Heart left ventricle (tissue), 16 donors: ENCODE measurements at regions not wholly inside any gene's neighbourhood (a gene's known extent, or its start where the extent isn't known, plus 50 kb on each side); places are given as distances from the start of the nearest gene placed in this dataset.

Experiments
- ATAC-seq, 4 donors: fragments of 200-7000 bp; cut with Tn5 transposase; one replicate each; pipeline ENCODE4 v1.9.1; 2020 to 2022; ENCODE audit warnings: moderate library complexity in 4 of 4, mild to moderate bottlenecking in 3 of 4, moderate number of reproducible peaks in 1 of 4
- DNase-seq, 5 donors: peaks; one replicate each; pipeline ENCODE4 v3.0.0-alpha.2; 2020
- H3K27ac ChIP-seq, 12 donors: fragments of 200-600 bp; sonication (generic) in 4 of 12; one replicate each; pipeline versions ENCODE4 v1.5.0 to v1.8.0; 2016 to 2022; ENCODE audit warnings: mild to moderate bottlenecking in 2 of 12
- H3K27me3 ChIP-seq, 9 donors: fragments of 200-600 bp; sonication (generic) in 2 of 9; one replicate each; pipeline versions ENCODE4 v1.5.1 to v1.8.0; 2016 to 2022; ENCODE audit warnings: mild to moderate bottlenecking in 3 of 9
- H3K36me3 ChIP-seq, 9 donors: fragments of 200-600 bp; sonication (generic) in 2 of 9; one replicate each; pipeline versions ENCODE4 v1.5.0 to v1.8.0; 2018 to 2022; ENCODE audit warnings: mild to moderate bottlenecking in 2 of 9
- H3K4me1 ChIP-seq, 12 donors: fragments of 200-600 bp; sonication (generic) in 4 of 12; one replicate each; pipeline versions ENCODE4 v1.5.0 to v1.8.0; 2016 to 2022; ENCODE audit warnings: mild to moderate bottlenecking in 3 of 12
- H3K4me3 ChIP-seq, 12 donors: fragments of 200-600 bp; sonication (generic) in 4 of 12; one replicate each; pipeline versions ENCODE4 v1.5.0 to v1.8.0; 2017 to 2022; ENCODE audit warnings: mild to moderate bottlenecking in 9 of 12, moderate library complexity in 4 of 12
- H3K9me3 ChIP-seq, 12 donors: fragments of 200-600 bp; sonication (generic) in 4 of 12; one replicate each; pipeline versions ENCODE4 v1.5.0 to v1.8.0; 2016 to 2022; ENCODE audit warnings: mild to moderate bottlenecking in 1 of 12
- CTCF ChIP-seq, 12 donors: fragments of 200-600 bp; sonication (generic) in 4 of 12; IDR thresholded peaks; one replicate each; pipeline versions ENCODE4 v1.5.0 to v1.8.0; 2018 to 2022; ENCODE audit warnings: antibody characterized with exemption in 12 of 12, mild to moderate bottlenecking in 5 of 12
- POLR2A ChIP-seq, 2 donors: fragments of 450-650 bp; IDR thresholded peaks; one replicate each; pipeline ENCODE4 v1.6.1; 2017; ENCODE audit warnings: antibody characterized with exemption in 2 of 2, mild to moderate bottlenecking in 2 of 2, moderate library complexity in 2 of 2
- WGBS, 4 donors: extraction: QIAGEN DNeasy Blood & Tissue Kit in 2 of 4; methylation state at CpG; one replicate each; pipeline versions ENCODE4 v1.1.5 to v1.1.7; 2013 to 2018; 5-methylcytosine and 5-hydroxymethylcytosine counted together
- intact Hi-C, 10 donors: fragments of 100-400 bp; cut with DNase I; formaldehyde crosslinking; loops; one replicate each; pipeline versions ENCODE4 v1.11.1 to v1.14.2; 2022
- donor health status: ischemic (EF 13 %, LVEDD 7.1; RV severe dilation, severe dysfunction).
- donor health status: healthy with polysubstance abuse.
- donor health status: DM: no; HTN: yes; CAD: no.
- donor health status: DM: no; HTN: no; CAD: no.
- donor health status: ischemic (EF 25% LVEDD 6.9; RV normal size, moderate dysfunction).
- donor health status: ischemic (EF 25% LVEDD 5.7; RV mildly dilated, moderate dysfunction).
- donor health status: healthy.
- donor health status: DM: yes; HTN: yes; CAD: no.
- donor health status: ischemic (EF 35%, LVEDD 5.7; RV mildly dilated, moderate dysfunction).
- donor health status: nonischemic (EF 11% LVEDD 7.7; RV severe dilation, severe dysfunction).
- donor health status: DM: yes; HTN: yes; CAD: no.
- donor health status: PGD.
- donor health status: ischemic (EF 29% LVEDD 5.4; RV normal size, mild dysfunction).
- donor health status: nonischemic (EF 23%, LVEDD 6.1; RV moderate dilation, normal function).

- Histone ChIP-seq H3K4me1 (peaks cover 0 to 5% (median 0%) of the 10 kb centered on the region in 12 donors), H3K36me3 (no peaks in the 10 kb centered on the region), H3K4me3 (no peak overlapping the region), H3K9me3 (no peaks in the 10 kb centered on the region), H3K27me3 (no peaks in the 10 kb centered on the region), H3K27ac (no peak overlapping the region)
- TF ChIP-seq POLR2A (IDR thresholded peaks at IDR 0.05) (no peak), CTCF (IDR thresholded peaks at IDR 0.05) (no peak)
- no peak for DNase-seq
- ATAC-seq = no peak
- intact Hi-C loops = no loop called here
These were observed 155.7 kb downstream of the FAM170A start for GRCh38 chr5:119785057-119785456.

GRCh38 chr5:119789406-119790117 is 160.2 kb downstream of the FAM170A start:
- Histone ChIP-seq H3K27ac (no peak overlapping the region), H3K27me3 (no peaks in the 10 kb centered on the region), H3K4me1 (peaks cover 0 to 5% (median 0%) of the 10 kb centered on the region in 12 donors), H3K36me3 (no peaks in the 10 kb centered on the region), H3K9me3 (peaks cover 0 to 6% (median 0%) of the 10 kb centered on the region in 12 donors), H3K4me3 (no peak overlapping the region)
- 37 to 58% (median 43%) methylated on average over 2 of the region's 2 CpGs for WGBS, 4 donors
- TF ChIP-seq POLR2A (IDR thresholded peaks at IDR 0.05) (no peak), CTCF (IDR thresholded peaks at IDR 0.05) (no peak)
- intact Hi-C loops = no loop called here
- ATAC-seq (no peak), DNase-seq (no peak)

GRCh38 chr5:119792161-119792799 is 162.9 kb downstream of the FAM170A start:
- no peak overlapping the region for H3K4me3 ChIP-seq
- peaks cover 0 to 6% (median 0%) of the 10 kb centered on the region in 12 donors for H3K9me3 ChIP-seq
- H3K4me1 ChIP-seq = peaks cover 0 to 5% (median 0%) of the 10 kb centered on the region in 12 donors
- no peaks in the 10 kb centered on the region for H3K27me3 ChIP-seq
- DNase-seq = no peak
- H3K36me3 ChIP-seq = no peaks in the 10 kb centered on the region
- intact Hi-C loops = no loop called here
- no peak for ATAC-seq
- WGBS, 4 donors = 65 to 68% (median 67%) methylated on average over 5 of the region's 5 CpGs
- no peak for TF ChIP-seq POLR2A (IDR thresholded peaks at IDR 0.05)
- TF ChIP-seq CTCF (IDR thresholded peaks at IDR 0.05) = no peak
- no peak overlapping the region for H3K27ac ChIP-seq

GRCh38 chr5:119795768-119796167 is 166.4 kb downstream of the FAM170A start:
- TF ChIP-seq CTCF (IDR thresholded peaks at IDR 0.05) (no peak), POLR2A (IDR thresholded peaks at IDR 0.05) (no peak)
- H3K9me3 ChIP-seq = peaks cover 0 to 6% (median 0%) of the 10 kb centered on the region in 12 donors
- WGBS, 4 donors = 44 to 54% (median 48%) methylated on average over 2 of the region's 2 CpGs
- ATAC-seq (no peak), DNase-seq (no peak)
- H3K27ac ChIP-seq = no peak overlapping the region
- no peaks in the 10 kb centered on the region for H3K4me1 ChIP-seq
- H3K36me3 ChIP-seq = no peaks in the 10 kb centered on the region
- H3K4me3 ChIP-seq = no peak overlapping the region
- intact Hi-C loops = no loop called here
- no peaks in the 10 kb centered on the region for H3K27me3 ChIP-seq
